ENCODE measurements at regions not wholly inside any gene's neighbourhood (a gene's known extent, or its start where the extent isn't known, plus 50 kb on each side); places are given as distances from the start of the nearest gene placed in this dataset.
"Not testable (repeated sequence)": the region's sequence is repeated elsewhere in the genome, so short reads cannot be mapped to it uniquely, and the experiment has no call there.

GRCh38 chr7:32789266-32789665, 102.3 kb downstream of the KBTBD2 start:
- TF ChIP-seq MAFK (IDR thresholded peaks at IDR 0.05; ENCODE audit: low read depth, low read length); CTCF (conservative IDR thresholded peaks at IDR 0.05; ENCODE audit: low read depth, low read length); POLR2A (IDR thresholded peaks at IDR 0.05; ENCODE audit: low read depth, low read length); RFX5 (IDR thresholded peaks at IDR 0.05; ENCODE audit: low read depth, low read length); FOS (IDR thresholded peaks at IDR 0.05; ENCODE audit: low read depth, low read length); SMC3 (IDR thresholded peaks at IDR 0.05; ENCODE audit: low read depth, low read length); USF2 (IDR thresholded peaks at IDR 0.05; ENCODE audit: low read depth, low read length); RAD21 (IDR thresholded peaks at IDR 0.05; ENCODE audit: low read length); ELK1 (IDR thresholded peaks at IDR 0.05; ENCODE audit: borderline replicate concordance, low read depth, low read length); CEBPB (IDR thresholded peaks at IDR 0.05; ENCODE audit: low read depth, low read length); BHLHE40 (IDR thresholded peaks at IDR 0.05; ENCODE audit: low read depth, low read length); RCOR1 (IDR thresholded peaks at IDR 0.05; ENCODE audit: insufficient replicate concordance, low read length); MAZ (IDR thresholded peaks at IDR 0.05; ENCODE audit: borderline replicate concordance, low read depth, low read length): not testable (repeated sequence)
